Endodermal cell (in vitro differentiated cells): ENCODE measurements at regions not wholly inside any gene's neighbourhood (a gene's known extent, or its start where the extent isn't known, plus 50 kb on each side); places are given as distances from the start of the nearest gene placed in this dataset.

Source experiments
- DNase-seq: peaks from one replicate; pipeline ENCODE4 v3.0.0-alpha.2; 2017
- H3K27ac ChIP-seq: 2 replicates; pipeline ENCODE4 v1.5.1; 2013; ENCODE audit warnings: mild to moderate bottlenecking, low read depth, low read length, moderate library complexity
- H3K27me3 ChIP-seq: 2 replicates; pipeline ENCODE4 v1.6.1; 2013; ENCODE audit warnings: mild to moderate bottlenecking, low read length, moderate library complexity; ENCODE audit not compliant: insufficient read depth, control insufficient read depth, poor library complexity, severe bottlenecking
- H3K36me3 ChIP-seq: 2 replicates; pipeline ENCODE4 v1.7.0; 2013; ENCODE audit warnings: mild to moderate bottlenecking, low read length, moderate library complexity; ENCODE audit not compliant: control insufficient read depth, insufficient read depth
- H3K4me1 ChIP-seq: one replicate; pipeline ENCODE4 v1.7.0; 2013; ENCODE audit warnings: low read length; ENCODE audit not compliant: control insufficient read depth, insufficient read depth
- H3K4me3 ChIP-seq: 2 replicates; pipeline ENCODE4 v1.5.1; 2013; ENCODE audit warnings: mild to moderate bottlenecking, low read length, moderate library complexity
- H3K9ac ChIP-seq: 2 replicates; pipeline ENCODE4 v1.6.1; 2013; ENCODE audit warnings: mild to moderate bottlenecking, low read length, moderate library complexity; ENCODE audit not compliant: poor library complexity, severe bottlenecking; ENCODE audit errors: extremely low read depth
- H3K9me3 ChIP-seq: 2 replicates; pipeline ENCODE4 v1.6.1; 2013; ENCODE audit warnings: mild to moderate bottlenecking, low read length, moderate library complexity; ENCODE audit not compliant: control insufficient read depth
- H3K27ac Mint-ChIP-seq: 2 replicates; pipeline ENCODE4 v1.8.0; 2020; ENCODE audit warnings: mixed read lengths
- H3K27me3 Mint-ChIP-seq: 2 replicates; pipeline ENCODE4 v1.8.0; 2021; ENCODE audit warnings: mild to moderate bottlenecking, mixed read lengths; ENCODE audit not compliant: insufficient read depth
- H3K36me3 Mint-ChIP-seq: 2 replicates; pipeline ENCODE4 v1.8.0; 2020; ENCODE audit warnings: low read depth, mixed read lengths
- H3K4me1 Mint-ChIP-seq: 2 replicates; pipeline ENCODE4 v1.8.0; 2020; ENCODE audit warnings: mixed read lengths
- H3K4me3 Mint-ChIP-seq: 2 replicates; pipeline ENCODE4 v1.8.0; 2020; ENCODE audit warnings: mild to moderate bottlenecking, moderate library complexity, mixed read lengths
- H3K9me3 Mint-ChIP-seq: 2 replicates; pipeline ENCODE4 v1.8.0; 2020; ENCODE audit warnings: mild to moderate bottlenecking, mixed read lengths
- CTCF ChIP-seq: fragments of 200-600 bp; sonication (generic); conservative IDR thresholded peaks from 2 replicates; pipeline ENCODE4 v1.5.0; 2021; ENCODE audit warnings: antibody characterized with exemption, mild to moderate bottlenecking
- WGBS, 2 experiments: methylation state at CpG; one replicate each; pipeline versions ENCODE4 v1.1.5 to v1.1.7; 2013; ENCODE audit warnings: missing lambda C conversion rate in 2 of 2, mixed read lengths in 1 of 2; ENCODE audit not compliant: insufficient coverage in 1 of 2, insufficient read length in 1 of 2; 5-methylcytosine and 5-hydroxymethylcytosine counted together

- H3K4me1 ChIP-seq = no peaks in the 10 kb centered on the region
- Mint-ChIP-seq H3K4me3 (no peak overlapping the region), H3K27me3 (peaks cover 1% of the 10 kb centered on the region), H3K9me3 (no peaks in the 10 kb centered on the region), H3K4me1 (peaks cover 10% of the 10 kb centered on the region), H3K36me3 (no peaks in the 10 kb centered on the region), H3K27ac (no peak overlapping the region)
- no peaks in the 10 kb centered on the region for H3K27me3 ChIP-seq
- no peak overlapping the region for H3K9ac ChIP-seq
- H3K9me3 ChIP-seq = no peaks in the 10 kb centered on the region
- WGBS, 2 experiments = 91 to 97% methylated on average over 10 of the region's 10 CpGs
- H3K4me3 ChIP-seq = no peak overlapping the region
- DNase-seq = no peak
- no peak for TF ChIP-seq CTCF
- H3K27ac ChIP-seq = no peak overlapping the region
- H3K36me3 ChIP-seq = no peaks in the 10 kb centered on the region
These were observed 50.4 kb upstream of the CTDP1 start for GRCh38 chr18:79629249-79629558.

DNA sequence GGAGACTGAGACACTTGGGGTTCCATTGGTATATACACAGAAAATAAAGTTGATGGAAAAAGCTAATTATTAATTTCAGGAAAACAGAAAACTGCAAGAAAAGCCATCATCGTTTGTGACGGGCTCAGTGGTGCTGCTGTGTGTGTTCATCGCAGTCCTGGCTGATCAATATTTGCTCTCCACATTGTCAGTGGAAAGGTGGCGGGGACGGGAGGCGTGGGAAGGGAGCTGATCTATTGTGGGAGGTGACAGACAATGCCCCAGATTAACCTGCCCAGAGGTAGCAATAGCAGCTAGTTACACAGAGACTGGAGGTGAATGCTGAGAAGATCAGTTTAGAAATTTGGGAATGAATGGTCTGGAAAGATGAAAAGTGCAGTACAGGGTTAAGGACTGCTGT is 50.0 kb upstream of the CTDP1 start:
- no peak overlapping the region for H3K9ac ChIP-seq
- Mint-ChIP-seq H3K27me3 (peaks cover 1% of the 10 kb centered on the region), H3K4me1 (peaks cover 10% of the 10 kb centered on the region), H3K9me3 (peaks cover 1% of the 10 kb centered on the region), H3K27ac (peak overlapping the region; percentile 41), H3K4me3 (no peak overlapping the region), H3K36me3 (no peaks in the 10 kb centered on the region)
- WGBS, 2 experiments = 87% methylated on average over 5 to 6 of the region's 6 CpGs
- no peaks in the 10 kb centered on the region for H3K4me1 ChIP-seq
- H3K9me3 ChIP-seq = no peaks in the 10 kb centered on the region
- TF ChIP-seq CTCF = no peak
- no peak overlapping the region for H3K4me3 ChIP-seq
- DNase-seq = peak; percentile 52
- no peaks in the 10 kb centered on the region for H3K36me3 ChIP-seq
- H3K27me3 ChIP-seq = no peaks in the 10 kb centered on the region
- no peak overlapping the region for H3K27ac ChIP-seq
